Smooth muscle cell of the brain vasculature (primary cell): ENCODE measurements at regions not wholly inside any gene's neighbourhood (a gene's known extent, or its start where the extent isn't known, plus 50 kb on each side); places are given as distances from the start of the nearest gene placed in this dataset.

Experiments
- DNase-seq: peaks from one replicate; pipeline ENCODE4 v3.0.0-alpha.2; 2012; ENCODE audit warnings: low read depth, low spot score

- DNase-seq, result no peak
These were observed 56.9 kb upstream of the PTGS2 start for GRCh38 chr1:186736971-186737685.

GRCh38 chr1:186735463-186735862, 55.2 kb upstream of the PTGS2 start:
- no peak for DNase-seq

- no peak for DNase-seq
These were observed 50.9 kb upstream of the PTGS2 start for GRCh38 chr1:186730951-186731729.
